GM18507 (cell line): ENCODE measurements at regions not wholly inside any gene's neighbourhood (a gene's known extent, or its start where the extent isn't known, plus 50 kb on each side); places are given as distances from the start of the nearest gene placed in this dataset.
"Not testable (repeated sequence)": the region's sequence is repeated elsewhere in the genome, so short reads cannot be mapped to it uniquely, and the experiment has no call there.

Experiments
- DNase-seq: peaks from one replicate; pipeline ENCODE4 v3.0.0; 2011; ENCODE audit warnings: low read depth; ENCODE audit not compliant: insufficient read length; ENCODE audit errors: extremely low spot score
- FAIRE-seq: peaks from 2 replicates; lab custom pipeline; 2011; peaks lifted over from hg19 to GRCh38; lab: Jason Lieb, UNC

DNA sequence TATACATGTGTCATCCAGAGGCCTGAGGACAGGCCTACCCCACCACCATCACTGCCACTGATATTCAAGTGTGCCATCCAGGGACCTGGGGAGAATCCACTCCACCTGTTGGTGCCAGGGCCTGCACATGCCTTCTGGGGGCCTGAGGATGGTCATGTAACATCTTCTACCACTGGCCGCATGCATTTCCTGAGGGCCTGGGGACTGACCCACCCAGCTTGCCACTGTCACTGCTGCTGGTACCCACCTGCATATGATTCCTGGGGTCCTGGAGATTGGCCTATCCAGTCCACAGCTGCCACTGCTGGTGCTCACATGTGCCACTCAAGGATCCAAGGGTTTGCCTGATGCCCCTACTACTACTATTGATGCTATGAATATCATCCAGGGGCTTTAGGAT is 184.3 kb upstream of the SYNCRIP start:
- DNase-seq (no peak), FAIRE-seq (no peak)

DNA sequence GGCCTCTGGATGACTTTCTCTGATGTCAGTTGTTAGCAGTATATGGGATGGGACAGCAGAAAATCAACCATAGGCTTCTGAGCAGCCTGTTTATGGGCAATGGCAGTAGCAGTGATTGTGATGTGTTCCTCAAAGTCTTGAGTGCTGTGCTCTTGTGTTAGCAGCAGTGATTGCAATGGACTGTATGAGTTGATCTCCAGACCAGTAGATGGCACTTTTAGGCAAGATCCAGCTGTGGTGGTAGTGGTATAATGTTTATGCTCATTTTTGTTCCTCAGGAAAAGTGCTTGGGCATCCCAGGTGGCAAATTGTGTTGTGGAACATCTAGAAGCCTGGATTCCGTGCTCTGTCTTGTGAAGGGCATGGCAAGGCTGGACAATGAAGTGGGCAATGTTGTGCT is 181.6 kb upstream of the SYNCRIP start:
- no peak for DNase-seq
- no peak for FAIRE-seq

GRCh38 chr6:85810558-85810957 is 167.9 kb upstream of the SYNCRIP start:
- FAIRE-seq (no peak), DNase-seq (no peak)

GRCh38 chr6:85803721-85804120 is 161.0 kb upstream of the SYNCRIP start:
- DNase-seq (no peak), FAIRE-seq (no peak)

GRCh38 chr6:85802162-85802561 is 159.5 kb upstream of the SYNCRIP start:
- FAIRE-seq (no peak), DNase-seq (no peak)

GRCh38 chr6:85798931-85799652 is 156.4 kb upstream of the SYNCRIP start:
- no peak for FAIRE-seq
- DNase-seq, result no peak

- DNase-seq (no peak), FAIRE-seq (no peak)
Observed at GRCh38 chr6:85797993-85798392, 155.3 kb upstream of the SYNCRIP start.

- DNase-seq, result no peak
- no peak for FAIRE-seq
Observed at GRCh38 chr6:85795945-85796344, 153.3 kb upstream of the SYNCRIP start.

DNA sequence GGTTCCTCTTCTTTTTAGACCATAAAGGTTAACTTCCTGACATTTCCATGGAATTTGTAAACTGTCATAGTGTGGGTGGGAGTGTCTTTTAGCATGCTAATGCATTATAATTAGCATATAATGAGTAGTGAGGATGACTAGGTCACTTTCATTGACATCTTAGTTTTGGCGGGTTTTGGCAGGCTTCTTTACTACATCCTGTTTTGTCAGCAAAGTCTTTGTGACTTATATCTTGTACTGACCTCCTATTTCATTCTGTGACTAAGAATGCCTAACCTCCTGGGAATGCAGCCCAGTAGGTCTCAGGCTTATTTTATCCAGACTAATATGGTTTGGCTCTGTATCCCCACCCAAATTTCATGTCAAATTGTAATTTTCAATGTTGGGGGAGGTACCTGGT is 149.6 kb upstream of the SYNCRIP start:
- no peak for FAIRE-seq
- DNase-seq, result no peak

- no peak for DNase-seq
- no peak for FAIRE-seq
Observed at GRCh38 chr6:85775883-85776282, 133.2 kb upstream of the SYNCRIP start.

DNA sequence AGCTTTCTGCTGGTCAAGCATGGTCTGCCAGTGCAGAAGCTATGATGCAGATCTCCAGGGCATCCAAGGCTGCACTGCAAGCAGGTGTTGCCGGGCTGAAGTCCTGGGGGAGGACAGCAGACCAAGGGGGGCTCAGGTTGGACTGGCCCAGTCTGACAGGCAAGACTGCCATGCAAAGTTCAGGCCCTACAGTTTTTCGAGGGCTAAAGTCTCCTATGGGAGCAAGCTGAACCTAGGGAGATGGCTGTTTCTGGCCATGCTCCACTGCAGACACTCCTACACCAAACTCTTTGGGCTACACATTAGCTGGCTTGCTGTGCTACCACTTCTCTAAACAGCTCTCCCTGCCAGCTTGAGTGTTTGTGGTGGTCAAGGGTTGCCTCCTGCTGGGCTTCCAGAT is 130.0 kb upstream of the SYNCRIP start:
- DNase-seq, result no peak

GRCh38 chr6:85771925-85772430 is 129.3 kb upstream of the SYNCRIP start:
- FAIRE-seq, result no peak
- no peak for DNase-seq

More for the DNA sequence above, 130.0 kb upstream of the SYNCRIP start:
- no peak for FAIRE-seq

- no peak for FAIRE-seq
- no peak for DNase-seq
Observed at GRCh38 chr6:85771455-85771854, 128.8 kb upstream of the SYNCRIP start.

DNA sequence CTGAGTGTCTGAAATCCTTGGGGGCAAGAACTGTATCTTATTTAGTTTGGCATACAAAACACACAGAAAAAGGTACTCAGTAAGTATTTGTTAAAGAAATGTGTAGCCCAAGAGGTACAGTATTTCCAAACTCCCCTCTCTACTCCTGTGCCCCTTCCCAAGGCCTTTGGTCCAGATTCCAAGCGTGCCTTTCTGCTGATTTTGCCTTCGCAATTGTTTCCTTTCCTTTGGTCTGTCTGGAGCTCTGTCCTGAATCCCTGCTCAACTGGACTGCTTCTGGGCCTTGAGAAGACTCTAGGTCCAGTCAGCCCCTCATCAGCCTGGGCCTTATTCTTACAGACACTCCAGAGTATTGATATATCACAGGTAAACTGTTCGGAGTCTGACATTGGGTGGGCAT is 122.2 kb upstream of the SYNCRIP start:
- FAIRE-seq, result no peak
- no peak for DNase-seq

GRCh38 chr6:85756982-85757381 is 114.3 kb upstream of the SYNCRIP start:
- no peak for DNase-seq
- FAIRE-seq, result no peak

DNA sequence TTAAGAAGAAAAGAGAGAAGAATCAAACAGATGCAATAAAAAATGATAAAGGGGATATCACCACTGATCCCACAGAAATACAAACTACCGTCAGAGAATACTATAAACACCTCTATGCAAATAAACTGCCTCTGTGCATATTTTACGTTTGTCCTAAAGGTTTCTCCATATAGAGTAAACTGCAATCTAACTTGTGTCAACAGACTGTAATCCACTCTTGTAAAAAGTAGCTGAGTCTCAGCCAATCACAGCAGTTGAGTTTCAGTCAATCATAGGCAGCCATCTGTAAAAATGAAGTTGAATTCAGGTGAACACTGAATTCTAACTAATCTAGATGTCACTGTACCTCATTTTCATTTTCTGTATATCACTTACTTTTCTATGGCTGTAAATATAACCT is 112.2 kb upstream of the SYNCRIP start:
- no peak for DNase-seq
- FAIRE-seq, result no peak

DNA sequence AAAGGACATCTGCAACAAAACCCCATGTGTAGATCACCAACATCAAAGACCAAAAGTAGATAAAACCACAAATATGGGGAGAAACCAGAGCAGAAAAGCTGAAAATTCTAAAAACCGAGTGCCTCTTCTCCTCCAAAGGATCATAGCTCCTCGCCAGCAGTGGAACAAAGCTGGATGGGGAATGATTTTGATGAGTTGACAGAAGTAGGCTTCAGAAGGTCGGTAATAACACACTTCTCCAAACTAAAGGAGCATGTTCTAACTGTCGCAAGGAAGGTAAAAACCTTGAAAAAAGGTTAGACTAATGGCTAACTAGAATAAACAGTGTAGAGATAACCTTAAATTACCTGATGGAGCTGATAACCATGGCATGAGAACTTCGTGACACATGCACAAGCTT is 109.9 kb upstream of the SYNCRIP start:
- FAIRE-seq, result no peak

DNA sequence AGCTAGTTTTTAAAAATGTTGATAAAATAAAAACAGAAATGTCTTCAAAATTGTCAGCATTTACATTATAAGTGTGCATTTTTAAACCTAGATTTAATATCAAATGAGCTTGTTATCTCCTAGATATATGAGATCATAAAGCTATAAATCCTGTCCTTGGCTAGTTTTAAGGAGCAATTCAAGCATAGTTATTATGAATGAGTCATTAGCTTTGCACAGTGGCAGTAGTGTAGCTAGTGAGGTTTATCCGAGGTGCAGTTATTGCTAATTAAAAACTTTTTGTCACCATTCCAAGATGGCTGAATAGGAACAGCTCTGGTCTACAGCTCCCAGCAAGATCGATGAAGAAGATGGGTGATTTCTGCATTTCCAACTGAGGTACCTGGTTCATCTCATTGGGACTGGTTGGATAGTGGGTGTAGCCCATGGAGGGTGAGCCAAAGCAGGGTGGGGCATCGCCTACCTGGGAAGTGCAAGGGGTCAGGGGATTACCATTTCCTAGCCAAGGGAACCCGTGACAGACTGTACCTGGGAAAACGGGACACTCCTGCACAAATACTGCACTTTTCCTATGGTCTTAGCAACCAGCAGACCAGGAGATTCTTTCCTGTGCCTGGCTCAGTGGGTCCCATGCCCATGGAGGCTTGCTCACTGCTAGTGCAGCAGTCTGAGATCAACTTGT is 108.8 kb upstream of the SYNCRIP start:
- FAIRE-seq (no peak), DNase-seq (no peak)

More for the DNA sequence above, 109.9 kb upstream of the SYNCRIP start:
- DNase-seq, result no peak

DNA sequence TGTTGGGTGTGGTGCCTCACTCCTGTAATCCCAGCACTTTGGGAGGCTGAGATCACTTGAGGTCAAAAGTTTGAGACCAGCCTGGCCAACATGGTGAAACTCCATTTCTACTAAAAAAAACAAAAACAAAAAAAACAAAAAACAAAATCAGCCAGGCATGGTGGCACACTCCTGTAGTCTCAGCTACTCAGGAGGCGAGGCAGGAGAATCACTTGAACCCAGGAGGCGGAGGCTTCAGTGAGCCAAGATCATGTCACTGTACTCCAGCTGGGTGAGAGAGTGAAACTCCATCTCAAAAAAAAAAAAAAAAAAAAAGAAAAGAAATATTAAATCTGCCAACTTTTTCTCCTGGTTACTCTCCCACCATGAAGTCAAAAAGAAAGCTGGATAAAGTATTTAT is 107.5 kb upstream of the SYNCRIP start:
- not testable (repeated sequence) for FAIRE-seq, DNase-seq

- DNase-seq, result no peak
- FAIRE-seq, result no peak
Observed at GRCh38 chr6:85749236-85749635, 106.5 kb upstream of the SYNCRIP start.

DNA sequence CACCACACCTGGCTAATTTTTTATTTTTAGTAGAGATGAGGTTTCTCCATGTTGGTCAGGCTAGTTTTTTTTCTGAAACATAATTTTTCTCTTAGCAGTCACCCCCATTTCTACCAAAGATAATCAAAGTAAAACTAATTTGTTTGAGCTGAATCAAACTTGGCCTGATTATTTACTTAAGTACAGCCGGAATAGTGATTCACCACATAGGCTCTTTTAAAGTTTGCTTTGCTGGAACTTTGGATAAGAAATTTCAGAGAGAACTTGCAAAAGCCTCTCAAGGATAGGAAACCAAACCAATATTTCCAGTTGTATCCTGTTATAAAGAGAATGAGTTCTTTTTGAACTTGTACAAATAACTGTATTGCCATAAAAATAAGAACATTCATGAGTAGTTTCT is 105.0 kb upstream of the SYNCRIP start:
- no peak for DNase-seq
- no peak for FAIRE-seq
